ENCODE measurements at regions not wholly inside any gene's neighbourhood (a gene's known extent, or its start where the extent isn't known, plus 50 kb on each side); places are given as distances from the start of the nearest gene placed in this dataset.

- ATAC-seq (no peak), DNase-seq (no peak)
- Histone ChIP-seq H3K4me3 (no peak overlapping the region), H3K36me3 (ENCODE audit: low read depth) (no peaks in the 10 kb centered on the region), H3K9me3 (peaks cover 50% of the 10 kb centered on the region), H3K4me1 (ENCODE audit: low read depth) (no peaks in the 10 kb centered on the region)
- TF ChIP-seq CTCF (IDR thresholded peaks at IDR 0.05): no peak
- intact Hi-C loops (cut with DNase I, micrococcal nuclease): no loop called here
Measured at GRCh38 chr13:63684822-63685221, 2269.2 kb upstream of the PCDH20 start.

- Histone ChIP-seq H3K4me3 (no peak overlapping the region), H3K36me3 (ENCODE audit: low read depth) (no peaks in the 10 kb centered on the region), H3K9me3 (peaks cover 53% of the 10 kb centered on the region), H3K4me1 (ENCODE audit: low read depth) (no peaks in the 10 kb centered on the region)
- no peak for ATAC-seq
- TF ChIP-seq CTCF (IDR thresholded peaks at IDR 0.05): no peak
- DNase-seq: no peak
- intact Hi-C loops (cut with DNase I, micrococcal nuclease): no loop called here
Measured at GRCh38 chr13:63680704-63681103, 2265.1 kb upstream of the PCDH20 start.

- intact Hi-C loops (cut with DNase I, micrococcal nuclease): no loop called here
- Histone ChIP-seq H3K9me3 (peaks cover 30% of the 10 kb centered on the region), H3K36me3 (ENCODE audit: low read depth) (no peaks in the 10 kb centered on the region), H3K4me3 (no peak overlapping the region), H3K4me1 (ENCODE audit: low read depth) (no peaks in the 10 kb centered on the region)
- no peak for TF ChIP-seq CTCF (IDR thresholded peaks at IDR 0.05)
- no peak for ATAC-seq
- DNase-seq: no peak
Measured at GRCh38 chr13:63671296-63671695, 2255.6 kb upstream of the PCDH20 start.

GRCh38 chr13:63651394-63651793 lies 2235.7 kb upstream of the PCDH20 start:
- DNase-seq: no peak
- no peak for TF ChIP-seq CTCF (IDR thresholded peaks at IDR 0.05)
- Histone ChIP-seq H3K4me3 (no peak overlapping the region), H3K9me3 (peaks cover 31% of the 10 kb centered on the region), H3K4me1 (ENCODE audit: low read depth) (no peaks in the 10 kb centered on the region), H3K36me3 (ENCODE audit: low read depth) (no peaks in the 10 kb centered on the region)
- no peak for ATAC-seq
- intact Hi-C loops (cut with DNase I, micrococcal nuclease): no loop called here

- no peaks in the 10 kb centered on the region for H3K4me1 ChIP-seq (ENCODE audit: low read depth)
- DNase-seq (no peak), ATAC-seq (no peak)
- no peaks in the 10 kb centered on the region for H3K36me3 ChIP-seq (ENCODE audit: low read depth)
- no peak overlapping the region for H3K4me3 ChIP-seq
- TF ChIP-seq CTCF (IDR thresholded peaks at IDR 0.05): no peak
- peaks cover 23% of the 10 kb centered on the region for H3K9me3 ChIP-seq
- intact Hi-C loops (cut with DNase I, micrococcal nuclease): no loop called here
Measured at GRCh38 chr13:63643543-63643942, 2227.9 kb upstream of the PCDH20 start.

GRCh38 chr13:63636316-63636993 lies 2220.8 kb upstream of the PCDH20 start:
- ATAC-seq (no peak), DNase-seq (no peak)
- peaks cover 8% of the 10 kb centered on the region for H3K9me3 ChIP-seq
- intact Hi-C loops (cut with DNase I, micrococcal nuclease): no loop called here
- H3K4me3 ChIP-seq: no peak overlapping the region
- H3K36me3 ChIP-seq (ENCODE audit: low read depth): no peaks in the 10 kb centered on the region
- TF ChIP-seq CTCF (IDR thresholded peaks at IDR 0.05): no peak
- no peaks in the 10 kb centered on the region for H3K4me1 ChIP-seq (ENCODE audit: low read depth)

Data from mucosa of descending colon (tissue), 3 donors.